Neuronal stem cell (in vitro differentiated cells): ENCODE measurements at regions not wholly inside any gene's neighbourhood (a gene's known extent, or its start where the extent isn't known, plus 50 kb on each side); places are given as distances from the start of the nearest gene placed in this dataset.

Experiments used
- DNase-seq: peaks from one replicate; pipeline ENCODE4 v3.0.0-alpha.2; 2013; ENCODE audit warnings: low spot score
- H2AFZ ChIP-seq: one replicate; pipeline ENCODE4 v1.6.1; 2013; ENCODE audit warnings: mild to moderate bottlenecking, low read length, inconsistent platforms
- H2AK5ac ChIP-seq: 2 replicates; pipeline ENCODE4 v1.6.1; 2013; ENCODE audit warnings: low read depth, mild to moderate bottlenecking, inconsistent platforms, low read length, moderate library complexity, mixed read lengths
- H2BK120ac ChIP-seq: 2 replicates; pipeline ENCODE4 v1.6.1; 2013; ENCODE audit warnings: low read depth, mild to moderate bottlenecking, inconsistent platforms, low read length, moderate library complexity, mixed read lengths
- H2BK12ac ChIP-seq: one replicate; pipeline ENCODE4 v1.6.1; 2013; ENCODE audit warnings: low read length, inconsistent platforms
- H2BK15ac ChIP-seq: 2 replicates; pipeline ENCODE4 v1.6.1; 2013; ENCODE audit warnings: mild to moderate bottlenecking, low read length, inconsistent platforms, mixed read lengths
- H2BK5ac ChIP-seq: one replicate; pipeline ENCODE4 v1.6.1; 2013; ENCODE audit warnings: inconsistent platforms, mild to moderate bottlenecking, low read length, moderate library complexity
- H3K14ac ChIP-seq: one replicate; pipeline ENCODE4 v1.6.1; 2013; ENCODE audit warnings: low read length, inconsistent platforms
- H3K18ac ChIP-seq: 2 replicates; pipeline ENCODE4 v1.6.1; 2013; ENCODE audit warnings: low read length, inconsistent platforms
- H3K23ac ChIP-seq: 2 replicates; pipeline ENCODE4 v1.6.1; 2013; ENCODE audit warnings: low read depth, mild to moderate bottlenecking, mixed read lengths, low read length, inconsistent platforms; ENCODE audit not compliant: poor library complexity
- H3K27ac ChIP-seq: replicated peaks from 3 replicates; pipeline ENCODE4 v1.5.1; 2013; ENCODE audit warnings: low read length, inconsistent platforms
- H3K27me3 ChIP-seq, 3 experiments: 2 replicates each; pipeline ENCODE4 v1.6.1; 2013; ENCODE audit warnings: low read length in 3 of 3, mild to moderate bottlenecking in 2 of 3, inconsistent platforms in 1 of 3, low read depth in 1 of 3, mixed read lengths in 1 of 3, moderate library complexity in 1 of 3; ENCODE audit not compliant: control insufficient read depth in 3 of 3, insufficient read depth in 3 of 3
- H3K36me3 ChIP-seq, 2 donors: replicated peaks in 1 of 2; 2 replicates each; pipeline ENCODE4 v1.6.1; 2013; ENCODE audit warnings: low read length in 2 of 2; ENCODE audit not compliant: control insufficient read depth in 2 of 2, insufficient read depth in 2 of 2
- H3K4ac ChIP-seq: 2 replicates; pipeline ENCODE4 v1.6.1; 2013; ENCODE audit warnings: inconsistent platforms, mild to moderate bottlenecking, low read length, moderate library complexity
- H3K4me1 ChIP-seq, 2 donors: 1 replicate in 1 of 2; 2 replicates in 1 of 2; pipeline ENCODE4 v1.6.1; 2013; ENCODE audit warnings: low read length in 2 of 2, low read depth in 1 of 2; ENCODE audit not compliant: control insufficient read depth in 2 of 2, insufficient read depth in 1 of 2
- H3K4me2 ChIP-seq: one replicate; pipeline ENCODE4 v1.6.1; 2013; ENCODE audit warnings: mild to moderate bottlenecking, low read length, inconsistent platforms; ENCODE audit not compliant: insufficient read depth, poor library complexity, severe bottlenecking
- H3K4me3 ChIP-seq, 2 donors: 2 replicates each; pipeline ENCODE4 v1.5.1; 2013; ENCODE audit warnings: low read length in 2 of 2, mild to moderate bottlenecking in 2 of 2, inconsistent platforms in 1 of 2, moderate library complexity in 1 of 2
- H3K79me1 ChIP-seq: one replicate; pipeline ENCODE4 v1.6.1; 2013; ENCODE audit warnings: low read depth, mild to moderate bottlenecking, inconsistent platforms, low read length, moderate library complexity
- H3K9ac ChIP-seq: one replicate; pipeline ENCODE4 v1.6.1; 2013; ENCODE audit warnings: mild to moderate bottlenecking, low read depth, low read length, inconsistent platforms; ENCODE audit not compliant: poor library complexity
- H3K9me3 ChIP-seq, 2 donors: replicated peaks in 1 of 2; 2 replicates each; pipeline versions ENCODE3 to v1.6.1; 2013; ENCODE audit warnings: low read length in 2 of 2, mild to moderate bottlenecking in 2 of 2, inconsistent platforms in 1 of 2, low read depth in 1 of 2, mixed read lengths in 1 of 2, moderate library complexity in 1 of 2; ENCODE audit not compliant: control insufficient read depth in 2 of 2, insufficient read depth in 1 of 2
- H4K8ac ChIP-seq: one replicate; pipeline ENCODE4 v1.6.1; 2013; ENCODE audit warnings: low read depth, mild to moderate bottlenecking, inconsistent platforms, low read length, moderate library complexity
- H4K91ac ChIP-seq: one replicate; pipeline ENCODE4 v1.6.1; 2013; ENCODE audit warnings: low read length, low read depth, mild to moderate bottlenecking, inconsistent platforms; ENCODE audit not compliant: poor library complexity
- WGBS, 2 donors: extraction: QIAGEN DNeasy Blood & Tissue Kit; methylation state at CpG; one replicate each; pipeline ENCODE4 v1.1.7; 2013; ENCODE audit warnings: missing lambda C conversion rate in 2 of 2, mixed read lengths in 1 of 2; ENCODE audit not compliant: insufficient read length in 2 of 2, insufficient replicate concordance in 1 of 2; ENCODE audit errors: extremely low coverage in 2 of 2; 5-methylcytosine and 5-hydroxymethylcytosine counted together

DNA sequence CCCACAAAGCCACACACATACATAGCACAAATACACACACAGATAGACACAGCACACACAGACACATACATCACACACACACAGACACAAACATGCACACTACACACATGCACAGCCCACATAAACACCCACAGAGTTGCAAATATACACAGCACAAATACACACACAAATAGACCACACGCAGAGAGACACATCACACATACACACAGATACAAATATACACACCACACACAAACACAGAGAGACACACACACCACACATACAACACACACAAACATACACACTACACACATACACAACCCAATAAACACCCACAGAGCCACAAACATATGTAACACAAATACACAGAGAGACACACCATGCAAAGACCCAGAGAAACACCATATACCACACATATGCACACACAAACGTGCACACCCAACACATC is 154.9 kb downstream of the GLUL start:
- Histone ChIP-seq H2BK5ac (no peak overlapping the region), H4K8ac (peak overlapping the region; percentile 31), H3K9me3 (no peaks in the 10 kb centered on the region), H2BK15ac (no peak overlapping the region), H3K27ac (no peak overlapping the region), H3K18ac (no peak overlapping the region), H3K4me2 (no peak overlapping the region), H3K4me1 (peaks cover 0 to 9% of the 10 kb centered on the region in 2 donors), H4K91ac (no peak overlapping the region), H3K36me3 (peaks cover 0 to 3% of the 10 kb centered on the region in 2 donors), H3K9ac (peak overlapping the region; percentile 47), H2AFZ (no peak overlapping the region), H2BK120ac (no peak overlapping the region), H3K79me1 (no peaks in the 10 kb centered on the region), H3K27me3 (peaks cover 0 to 27% (median 0%) of the 10 kb centered on the region in 3 experiments), H3K23ac (peak overlapping the region; percentile 74), H2BK12ac (no peak overlapping the region), H2AK5ac (no peak overlapping the region), H3K4me3 (peak overlapping the region in 1 of 2 donors; percentile 65), H3K14ac (no peak overlapping the region), H3K4ac (no peak overlapping the region)
- DNase-seq = no peak
- no CpG with 5 or more reads among the region's 2 CpGs for WGBS, 2 donors

DNA sequence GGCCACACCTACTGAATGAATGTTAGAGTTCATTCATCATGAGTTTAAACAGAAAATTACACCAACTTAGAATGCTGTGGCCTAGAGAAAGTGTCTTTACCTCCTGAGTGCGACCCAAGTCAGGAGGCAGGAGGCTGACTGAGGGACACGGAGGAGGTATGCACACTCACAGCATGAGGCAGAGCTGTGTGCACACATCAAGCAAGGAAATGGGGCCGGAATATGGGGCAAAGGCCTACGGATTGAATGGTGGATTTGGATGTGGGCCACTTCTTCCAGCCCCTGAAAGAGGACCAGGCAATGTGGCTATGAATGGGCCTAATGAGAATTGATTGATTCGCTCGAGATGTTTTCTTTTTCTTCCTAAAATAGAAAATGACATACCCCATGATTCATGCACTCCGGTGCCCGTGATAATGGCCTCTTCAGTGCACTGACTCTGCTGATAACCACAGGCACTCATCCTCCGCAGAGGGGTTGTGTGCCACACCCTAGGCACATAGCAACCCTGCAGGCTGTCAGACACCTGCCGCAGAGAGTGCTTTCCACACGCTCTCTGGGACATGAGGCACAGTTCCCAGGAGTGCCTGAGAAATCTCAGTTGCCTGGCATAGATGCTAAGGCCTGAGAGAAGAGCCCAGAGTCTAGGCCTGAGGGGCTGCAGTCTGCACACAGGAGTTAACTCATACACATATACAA is 155.5 kb downstream of the GLUL start:
- Histone ChIP-seq H2BK5ac (no peak overlapping the region), H3K4me1 (peaks cover 0 to 9% of the 10 kb centered on the region in 2 donors), H4K8ac (no peak overlapping the region), H2BK12ac (no peak overlapping the region), H3K36me3 (peaks cover 0 to 3% of the 10 kb centered on the region in 2 donors), H3K4me3 (no peak overlapping the region), H3K79me1 (no peaks in the 10 kb centered on the region), H2BK120ac (no peak overlapping the region), H3K4me2 (no peak overlapping the region), H3K27ac (no peak overlapping the region), H3K14ac (no peak overlapping the region), H3K18ac (peak overlapping the region; percentile 61), H3K9me3 (no peaks in the 10 kb centered on the region), H3K23ac (no peak overlapping the region), H4K91ac (no peak overlapping the region), H3K27me3 (peaks cover 0 to 21% (median 0%) of the 10 kb centered on the region in 3 experiments), H2AK5ac (no peak overlapping the region), H3K4ac (no peak overlapping the region), H2AFZ (no peak overlapping the region), H3K9ac (peak overlapping the region; percentile 47), H2BK15ac (no peak overlapping the region)
- WGBS, 2 donors = no CpG with 5 or more reads among the region's 11 CpGs
- no peak for DNase-seq

DNA sequence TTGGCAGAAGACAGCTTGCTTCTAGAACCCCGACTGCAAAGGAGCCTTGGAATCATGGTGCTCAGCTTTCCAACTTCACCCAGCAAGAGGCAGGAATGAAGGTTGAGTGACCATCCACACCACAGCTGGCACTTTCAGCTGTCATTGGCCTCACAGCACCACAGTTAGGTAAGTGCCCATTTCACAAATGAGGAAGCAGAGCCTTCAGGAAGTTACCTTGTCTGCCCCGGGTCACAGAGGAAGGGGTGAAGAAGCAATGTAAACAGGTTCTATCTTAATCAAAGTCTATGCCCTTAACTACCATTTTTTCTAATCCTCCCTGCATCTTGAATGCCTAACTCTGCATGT is 156.0 kb downstream of the GLUL start:
- peaks cover 0 to 17% (median 0%) of the 10 kb centered on the region in 3 experiments for H3K27me3 ChIP-seq
- no peak overlapping the region for H3K14ac ChIP-seq
- H3K18ac ChIP-seq = no peak overlapping the region
- no peak overlapping the region for H3K27ac ChIP-seq
- H4K91ac ChIP-seq = no peak overlapping the region
- DNase-seq = no peak
- H3K4me2 ChIP-seq = no peak overlapping the region
- H3K4ac ChIP-seq = no peak overlapping the region
- H4K8ac ChIP-seq = no peak overlapping the region
- H2BK120ac ChIP-seq = no peak overlapping the region
- H3K23ac ChIP-seq = no peak overlapping the region
- peaks cover 0 to 3% of the 10 kb centered on the region in 2 donors for H3K36me3 ChIP-seq
- H3K9me3 ChIP-seq = no peaks in the 10 kb centered on the region
- WGBS, 2 donors = no CpG with 5 or more reads among the region's 2 CpGs
- no peak overlapping the region for H2AK5ac ChIP-seq
- no peak overlapping the region for H2BK12ac ChIP-seq
- H3K79me1 ChIP-seq = no peaks in the 10 kb centered on the region
- no peak overlapping the region for H3K4me3 ChIP-seq
- no peak overlapping the region for H3K9ac ChIP-seq
- no peak overlapping the region for H2BK15ac ChIP-seq
- H2BK5ac ChIP-seq = no peak overlapping the region
- H3K4me1 ChIP-seq = peaks cover 0 to 9% of the 10 kb centered on the region in 2 donors
- no peak overlapping the region for H2AFZ ChIP-seq

DNA sequence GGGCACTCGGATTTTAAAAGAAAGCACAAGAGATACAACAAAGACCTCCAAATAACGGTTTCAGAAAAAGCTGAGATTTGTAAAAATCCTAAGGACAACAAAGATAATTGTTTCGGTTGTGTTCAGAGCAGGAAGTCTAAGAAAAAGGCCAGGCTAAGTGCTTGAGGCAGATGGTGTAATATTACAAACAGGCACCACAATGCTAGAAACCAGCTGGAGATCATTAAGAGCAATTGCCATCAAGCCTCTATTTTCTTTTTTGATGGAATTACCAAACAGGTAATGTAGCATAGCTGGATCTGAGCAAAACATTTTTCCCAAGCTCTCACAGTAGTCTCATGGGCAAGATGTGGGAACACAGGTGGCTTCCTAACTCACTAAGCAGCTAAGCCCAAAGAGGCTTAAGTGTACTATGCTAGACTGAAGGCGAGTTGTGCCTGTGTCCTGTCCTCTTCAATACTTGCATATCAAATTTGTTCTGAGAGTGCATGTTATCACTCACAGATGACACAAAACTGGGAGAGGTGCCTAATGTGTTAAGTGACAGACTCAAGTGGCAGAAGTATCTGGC is 161.6 kb downstream of the GLUL start:
- DNase-seq = peak; percentile 18
- H3K27ac ChIP-seq = peak overlapping the region; percentile 28

More for the DNA sequence above, 161.6 kb downstream of the GLUL start:
- Histone ChIP-seq H2AK5ac (no peak overlapping the region), H2BK15ac (no peak overlapping the region), H2AFZ (no peak overlapping the region), H2BK5ac (no peak overlapping the region), H3K79me1 (no peaks in the 10 kb centered on the region), H3K27me3 (peaks cover 0 to 10% (median 0%) of the 10 kb centered on the region in 3 experiments), H3K9me3 (no peaks in the 10 kb centered on the region), H3K4me2 (no peak overlapping the region), H3K9ac (no peak overlapping the region), H2BK120ac (no peak overlapping the region), H3K36me3 (no peaks in the 10 kb centered on the region), H3K4me3 (no peak overlapping the region), H4K8ac (no peak overlapping the region), H3K14ac (no peak overlapping the region), H3K4ac (no peak overlapping the region), H3K23ac (no peak overlapping the region), H2BK12ac (no peak overlapping the region), H3K18ac (no peak overlapping the region), H3K4me1 (peaks cover 0 to 3% of the 10 kb centered on the region in 2 donors), H4K91ac (no peak overlapping the region)
- WGBS, 2 donors = no CpG with 5 or more reads among the region's 4 CpGs
